HFFc6 (cell line): ENCODE measurements at regions not wholly inside any gene's neighbourhood (a gene's known extent, or its start where the extent isn't known, plus 50 kb on each side); places are given as distances from the start of the nearest gene placed in this dataset.

Source experiments
- DNase-seq: peaks from one replicate; pipeline ENCODE4 v3.0.0-alpha.2; 2018
- H3K27ac Mint-ChIP-seq: 2 replicates; pipeline ENCODE4 v1.8.0; 2020; ENCODE audit warnings: mild to moderate bottlenecking, mixed read lengths
- H3K27me3 Mint-ChIP-seq: 2 replicates; pipeline ENCODE4 v1.8.0; 2021; ENCODE audit warnings: mild to moderate bottlenecking, moderate library complexity, mixed read lengths; ENCODE audit not compliant: insufficient read depth
- H3K36me3 Mint-ChIP-seq: 2 replicates; pipeline ENCODE4 v1.8.0; 2021; ENCODE audit warnings: low read depth, mixed read lengths
- H3K4me1 Mint-ChIP-seq: 2 replicates; pipeline ENCODE4 v1.8.0; 2020; ENCODE audit warnings: low read depth, mixed read lengths
- H3K4me3 Mint-ChIP-seq: 2 replicates; pipeline ENCODE4 v1.8.0; 2020; ENCODE audit warnings: mild to moderate bottlenecking, moderate library complexity, mixed read lengths
- H3K9me3 Mint-ChIP-seq: 2 replicates; pipeline ENCODE4 v1.8.0; 2020; ENCODE audit warnings: mild to moderate bottlenecking, mixed read lengths
- CTCF ChIP-seq: fragments of 200-600 bp; sonication (generic); IDR thresholded peaks from 2 replicates; pipeline ENCODE4 v1.5.0; 2021; ENCODE audit warnings: antibody characterized with exemption, mild to moderate bottlenecking

GRCh38 chr9:80094176-80094771 lies 522.5 kb downstream of the TLE4 start:
- no peak overlapping the region for H3K4me3 Mint-ChIP-seq
- TF ChIP-seq CTCF, result no peak
- no peak overlapping the region for H3K27ac Mint-ChIP-seq
- H3K4me1 Mint-ChIP-seq, result no peaks in the 10 kb centered on the region
- peaks cover 6% of the 10 kb centered on the region; the same call in 1 of the 2 replicates for H3K27me3 Mint-ChIP-seq
- no peaks in the 10 kb centered on the region for H3K9me3 Mint-ChIP-seq
- H3K36me3 Mint-ChIP-seq, result no peaks in the 10 kb centered on the region
- no peak for DNase-seq

- no peak for TF ChIP-seq CTCF
- H3K4me1 Mint-ChIP-seq, result no peaks in the 10 kb centered on the region
- no peak overlapping the region for H3K4me3 Mint-ChIP-seq
- no peak overlapping the region for H3K27ac Mint-ChIP-seq
- no peaks in the 10 kb centered on the region for H3K36me3 Mint-ChIP-seq
- no peaks in the 10 kb centered on the region for H3K9me3 Mint-ChIP-seq
- peaks cover 6% of the 10 kb centered on the region; the same call in 1 of the 2 replicates for H3K27me3 Mint-ChIP-seq
- no peak for DNase-seq
Measured at GRCh38 chr9:80093695-80094094, 521.9 kb downstream of the TLE4 start.

GRCh38 chr9:80091526-80091925 lies 519.8 kb downstream of the TLE4 start:
- Mint-ChIP-seq H3K27ac (no peak overlapping the region), H3K27me3 (0 out of 2 replicates have a peak, but pooled peaks cover 2% of the 10 kb centered on the region), H3K4me1 (no peaks in the 10 kb centered on the region), H3K9me3 (no peaks in the 10 kb centered on the region), H3K36me3 (no peaks in the 10 kb centered on the region), H3K4me3 (no peak overlapping the region)
- no peak for DNase-seq
- TF ChIP-seq CTCF, result no peak

GRCh38 chr9:80090317-80090716 lies 518.6 kb downstream of the TLE4 start:
- no peak for TF ChIP-seq CTCF
- H3K27me3 Mint-ChIP-seq, result peaks cover 2% of the 10 kb centered on the region; the same call in 1 of the 2 replicates

GRCh38 chr9:80086822-80087345 lies 515.1 kb downstream of the TLE4 start:
- no peaks in the 10 kb centered on the region for H3K9me3 Mint-ChIP-seq
- peaks cover 2% of the 10 kb centered on the region; the same call in 1 of the 2 replicates for H3K27me3 Mint-ChIP-seq
- no peak overlapping the region for H3K4me3 Mint-ChIP-seq
- TF ChIP-seq CTCF, result no peak
- no peak overlapping the region for H3K27ac Mint-ChIP-seq
- no peak for DNase-seq
- H3K36me3 Mint-ChIP-seq, result no peaks in the 10 kb centered on the region
- H3K4me1 Mint-ChIP-seq, result no peaks in the 10 kb centered on the region

More at GRCh38 chr9:80090317-80090716, 518.6 kb downstream of the TLE4 start:
- Mint-ChIP-seq H3K4me3 (no peak overlapping the region), H3K4me1 (no peaks in the 10 kb centered on the region), H3K36me3 (no peaks in the 10 kb centered on the region), H3K9me3 (no peaks in the 10 kb centered on the region), H3K27ac (no peak overlapping the region)
- DNase-seq, result no peak
